ENCODE measurements at regions not wholly inside any gene's neighbourhood (a gene's known extent, or its start where the extent isn't known, plus 50 kb on each side); places are given as distances from the start of the nearest gene placed in this dataset.

GRCh38 chr1:172900376-172900997 is 150.3 kb downstream of the TNFSF18 start:
- no peaks in the 10 kb centered on the region for H3K9me3 ChIP-seq (ENCODE audit: insufficient read depth in 2 of 2, low read depth in 1 of 2, low read length in 1 of 2)
- H3K14ac ChIP-seq (ENCODE audit: insufficient read length) = no peak overlapping the region
- no peak overlapping the region for H2BK20ac ChIP-seq (ENCODE audit: low read length)
- H3K4me3 ChIP-seq (ENCODE audit: extremely low read depth in 1 of 4, insufficient read depth in 2 of 4, low read depth in 3 of 4, low read length in 4 of 4) = no peak overlapping the region
- no peak overlapping the region for H4K91ac ChIP-seq (replicated peaks; ENCODE audit: insufficient read length, low read length)
- no peak overlapping the region for H4K5ac ChIP-seq (ENCODE audit: insufficient read length, low read depth, low read length)
- no peaks in the 10 kb centered on the region for H3K23me2 ChIP-seq (ENCODE audit: low read depth, low read length)
- no peak overlapping the region for H2BK120ac ChIP-seq (replicated peaks; ENCODE audit: low read depth, low read length)
- no peak overlapping the region for H3K4me2 ChIP-seq (ENCODE audit: insufficient read depth in 1 of 2, low read depth in 2 of 2, low read length in 2 of 2)
- H3K18ac ChIP-seq (ENCODE audit: extremely low read depth, low read length) = no peak overlapping the region
- no peak overlapping the region for H4K8ac ChIP-seq (ENCODE audit: extremely low read depth, insufficient read depth, low read length)
- no peak for TF ChIP-seq KDM5A (IDR thresholded peaks at IDR 0.05; ENCODE audit: low read length)
- no peak for TF ChIP-seq RNF2 (IDR thresholded peaks at IDR 0.05; ENCODE audit: borderline replicate concordance, low read depth, low read length, missing control alignments, poor library complexity, severe bottlenecking)
- TF ChIP-seq JUND (IDR thresholded peaks at IDR 0.05; ENCODE audit: low read length) = no peak
- TF ChIP-seq FOSL1 (IDR thresholded peaks at IDR 0.05; ENCODE audit: insufficient read depth, low read depth, low read length) = no peak
- TF ChIP-seq NRF1 (IDR thresholded peaks at IDR 0.05; ENCODE audit: low read depth, low read length) = no peak
- no peak for TF ChIP-seq RAD21 (IDR thresholded peaks at IDR 0.05 in 1 of 2, conservative IDR thresholded peaks at IDR 0.05 in 1 of 2; ENCODE audit: low read depth in 2 of 2, low read length in 2 of 2)
- TF ChIP-seq ATF2 (IDR thresholded peaks at IDR 0.05; ENCODE audit: low read length) = no peak
- H3K79me2 ChIP-seq (ENCODE audit: control insufficient read depth in 1 of 2, insufficient read depth in 2 of 2, low read length in 2 of 2) = no peaks in the 10 kb centered on the region
- POLR2A ChIA-PET (ENCODE audit: partially characterized antibody) = no interaction called here
- H3K9ac ChIP-seq (replicated peaks in 1 of 4; ENCODE audit: extremely low read depth in 1 of 4, low read depth in 3 of 4, low read length in 3 of 4) = no peak overlapping the region
- H2BK5ac ChIP-seq (ENCODE audit: low read depth, low read length) = no peak overlapping the region
- DNase-seq (ENCODE audit: low read depth in 1 of 2, low spot score in 2 of 2) (no peak), FAIRE-seq (no peak)
- no peak overlapping the region for H2BK12ac ChIP-seq (ENCODE audit: low read depth, low read length)
- H3K27me3 ChIP-seq (replicated peaks in 1 of 4; ENCODE audit: control insufficient read depth in 3 of 4, extremely low read depth in 1 of 4, insufficient read depth in 3 of 4, low read length in 3 of 4) = no peaks in the 10 kb centered on the region
- no peak overlapping the region for H2AK5ac ChIP-seq (ENCODE audit: low read depth, low read length)
- no peak overlapping the region for H2BK15ac ChIP-seq (ENCODE audit: low read length)
- no peak overlapping the region for H2AFZ ChIP-seq (ENCODE audit: low read length)
- no peaks in the 10 kb centered on the region for H3K4me1 ChIP-seq (replicated peaks in 1 of 4; ENCODE audit: control insufficient read depth in 3 of 4, insufficient read depth in 4 of 4, low read length in 3 of 4)
- H3K27ac ChIP-seq (ENCODE audit: low read depth, low read length) = no peak overlapping the region
- H3K56ac ChIP-seq (replicated peaks; ENCODE audit: insufficient read length, low read depth, low read length) = no peak overlapping the region
- H3K36me3 ChIP-seq (ENCODE audit: control insufficient read depth in 2 of 4, insufficient read depth in 4 of 4, low read length in 3 of 4) = no peaks in the 10 kb centered on the region
- H3K79me1 ChIP-seq (ENCODE audit: low read depth, low read length) = no peaks in the 10 kb centered on the region
- H4K20me1 ChIP-seq (replicated peaks in 1 of 2; ENCODE audit: control insufficient read depth in 1 of 2, insufficient read depth in 2 of 2, low read length in 2 of 2) = no peaks in the 10 kb centered on the region
- 87% methylated on average over 2 of the region's 2 CpGs; no CpG with 5 or more reads in 1 of the 2 experiments for WGBS, 2 experiments (ENCODE audit: extremely low coverage in 1 of 2, insufficient coverage in 1 of 2, insufficient read length in 1 of 2, insufficient replicate concordance in 2 of 2, low coverage in 1 of 2, low lambda C conversion rate in 2 of 2, missing lambda C conversion rate in 1 of 2)
- H3K23ac ChIP-seq (ENCODE audit: insufficient read length) = no peak overlapping the region
- no peak overlapping the region for H3K4ac ChIP-seq (replicated peaks; ENCODE audit: insufficient read length, low read depth, low read length)
- CTCF ChIA-PET (ENCODE audit: partially characterized antibody) = no interaction called here

Measured in H1 (cell line).